ENCODE measurements at regions not wholly inside any gene's neighbourhood (a gene's known extent, or its start where the extent isn't known, plus 50 kb on each side); places are given as distances from the start of the nearest gene placed in this dataset.

- TF ChIP-seq, protein P1, sequence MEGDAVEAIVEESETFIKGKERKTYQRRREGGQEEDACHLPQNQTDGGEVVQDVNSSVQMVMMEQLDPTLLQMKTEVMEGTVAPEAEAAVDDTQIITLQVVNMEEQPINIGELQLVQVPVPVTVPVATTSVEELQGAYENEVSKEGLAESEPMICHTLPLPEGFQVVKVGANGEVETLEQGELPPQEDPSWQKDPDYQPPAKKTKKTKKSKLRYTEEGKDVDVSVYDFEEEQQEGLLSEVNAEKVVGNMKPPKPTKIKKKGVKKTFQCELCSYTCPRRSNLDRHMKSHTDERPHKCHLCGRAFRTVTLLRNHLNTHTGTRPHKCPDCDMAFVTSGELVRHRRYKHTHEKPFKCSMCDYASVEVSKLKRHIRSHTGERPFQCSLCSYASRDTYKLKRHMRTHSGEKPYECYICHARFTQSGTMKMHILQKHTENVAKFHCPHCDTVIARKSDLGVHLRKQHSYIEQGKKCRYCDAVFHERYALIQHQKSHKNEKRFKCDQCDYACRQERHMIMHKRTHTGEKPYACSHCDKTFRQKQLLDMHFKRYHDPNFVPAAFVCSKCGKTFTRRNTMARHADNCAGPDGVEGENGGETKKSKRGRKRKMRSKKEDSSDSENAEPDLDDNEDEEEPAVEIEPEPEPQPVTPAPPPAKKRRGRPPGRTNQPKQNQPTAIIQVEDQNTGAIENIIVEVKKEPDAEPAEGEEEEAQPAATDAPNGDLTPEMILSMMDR (IDR thresholded peaks at IDR 0.05): no peak
- TF ChIP-seq ZFX (IDR thresholded peaks at IDR 0.05; ENCODE audit: borderline replicate concordance): no peak
Measured at GRCh38 chr2:173584000-173584399, 229.3 kb downstream of the CDCA7 start.
